IMR-90 (cell line): ENCODE measurements at regions not wholly inside any gene's neighbourhood (a gene's known extent, or its start where the extent isn't known, plus 50 kb on each side); places are given as distances from the start of the nearest gene placed in this dataset.

ENCODE experiments used
- ATAC-seq: fragments of 200-7000 bp; cut with Tn5 transposase; 2 replicates; pipeline ENCODE4 v1.9.1; 2020; ENCODE audit warnings: low read depth, mild to moderate bottlenecking, moderate library complexity
- BruUV-seq: library from RNA; stranded (reverse); fragments of 400-500 nt; replicated peaks from 2 replicates; lab custom pipeline; 2021; lab: Mats Ljungman, UMichigan
- CTCF ChIA-PET: fragments of 300-600 bp; formaldehyde crosslinking; extraction: SDS; loops from one replicate; lab custom pipeline; 2021; ENCODE audit warnings: antibody characterized with exemption; lab: Yijun Ruan, JAX
- POLR2A ChIA-PET: fragments of 300-600 bp; sonication (Branson Sonifier 250); formaldehyde crosslinking; loops from one replicate; lab custom pipeline; 2022; ENCODE audit warnings: antibody characterized with exemption; ENCODE audit not compliant: unreplicated experiment; lab: Charles Lee
- DNase-seq: peaks from one replicate; pipeline ENCODE4 v3.0.0; 2013
- H2AFZ ChIP-seq: replicated peaks from 2 replicates; pipeline ENCODE3; 2013; ENCODE audit warnings: low read length, mild to moderate bottlenecking; ENCODE audit not compliant: poor library complexity
- H2AK5ac ChIP-seq: 2 replicates; pipeline ENCODE4 v1.6.1; 2013; ENCODE audit warnings: low read depth, low read length, inconsistent platforms
- H2AK9ac ChIP-seq: replicated peaks from 2 replicates; pipeline ENCODE3; 2013; ENCODE audit warnings: mild to moderate bottlenecking, low read depth, low read length, moderate library complexity; ENCODE audit not compliant: poor library complexity
- H2BK120ac ChIP-seq: 2 replicates; pipeline ENCODE4 v1.6.1; 2013; ENCODE audit warnings: low read depth, low read length, inconsistent platforms
- H2BK15ac ChIP-seq: 3 replicates; pipeline ENCODE4 v1.6.1; 2013; ENCODE audit warnings: low read depth, low read length, inconsistent platforms
- H2BK20ac ChIP-seq: 2 replicates; pipeline ENCODE4 v1.6.1; 2013; ENCODE audit warnings: low read depth, mild to moderate bottlenecking, inconsistent platforms, low read length, moderate library complexity
- H2BK5ac ChIP-seq: 2 replicates; pipeline ENCODE4 v1.6.1; 2013; ENCODE audit warnings: mild to moderate bottlenecking, low read depth, low read length, inconsistent platforms; ENCODE audit not compliant: poor library complexity, severe bottlenecking
- H3K14ac ChIP-seq: replicated peaks from 2 replicates; pipeline ENCODE4 v1.6.1; 2013; ENCODE audit warnings: low read depth, low read length, inconsistent platforms
- H3K18ac ChIP-seq: 2 replicates; pipeline ENCODE4 v1.6.1; 2013; ENCODE audit warnings: low read depth, low read length, control low read depth
- H3K23ac ChIP-seq: 2 replicates; pipeline ENCODE4 v1.6.1; 2013; ENCODE audit warnings: low read depth, low read length, inconsistent platforms
- H3K27ac ChIP-seq: 2 replicates; pipeline ENCODE4 v1.5.1; 2013; ENCODE audit warnings: mild to moderate bottlenecking, control low read depth, low read length; ENCODE audit not compliant: insufficient read depth
- H3K27me3 ChIP-seq: 2 replicates; pipeline ENCODE4 v1.6.1; 2013; ENCODE audit warnings: low read length; ENCODE audit not compliant: control insufficient read depth, insufficient read depth
- H3K36me3 ChIP-seq: 2 replicates; pipeline ENCODE4 v1.6.1; 2013; ENCODE audit warnings: low read length, mixed read lengths; ENCODE audit not compliant: control insufficient read depth, insufficient read depth
- H3K4ac ChIP-seq: 2 replicates; pipeline ENCODE4 v1.6.1; 2013; ENCODE audit warnings: low read depth, low read length, inconsistent platforms
- H3K4me1 ChIP-seq: 2 replicates; pipeline ENCODE4 v1.6.1; 2013; ENCODE audit warnings: low read length, mixed read lengths; ENCODE audit not compliant: control insufficient read depth, insufficient read depth
- H3K4me2 ChIP-seq: 2 replicates; pipeline ENCODE4 v1.6.1; 2013; ENCODE audit warnings: low read depth, mild to moderate bottlenecking, control low read depth, low read length, moderate library complexity
- H3K4me3 ChIP-seq: 2 replicates; pipeline ENCODE4 v1.5.1; 2013; ENCODE audit warnings: low read depth, mild to moderate bottlenecking, control low read depth, low read length, moderate library complexity; ENCODE audit not compliant: insufficient read depth
- H3K56ac ChIP-seq: 2 replicates; pipeline ENCODE4 v1.6.1; 2013; ENCODE audit warnings: low read length, inconsistent platforms; ENCODE audit not compliant: insufficient read depth; ENCODE audit errors: extremely low read depth
- H3K79me1 ChIP-seq, 2 experiments: 2 replicates each; pipeline ENCODE4 v1.6.1; 2013; ENCODE audit warnings: low read length in 2 of 2, inconsistent platforms in 1 of 2, low read depth in 1 of 2
- H3K9ac ChIP-seq: 2 replicates; pipeline ENCODE4 v1.6.1; 2013; ENCODE audit warnings: low read depth, low read length, control low read depth
- H3K9me1 ChIP-seq: 2 replicates; pipeline ENCODE4 v1.6.1; 2013; ENCODE audit warnings: low read length, inconsistent platforms; ENCODE audit not compliant: insufficient read depth
- H3K9me3 ChIP-seq: 2 replicates; pipeline ENCODE4 v1.6.1; 2013; ENCODE audit warnings: low read length; ENCODE audit not compliant: control insufficient read depth, insufficient read depth
- H4K20me1 ChIP-seq: 2 replicates; pipeline ENCODE4 v1.6.1; 2013; ENCODE audit warnings: low read length, inconsistent platforms; ENCODE audit not compliant: insufficient read depth
- H4K5ac ChIP-seq: 2 replicates; pipeline ENCODE4 v1.6.1; 2013; ENCODE audit warnings: mild to moderate bottlenecking, low read depth, low read length, control low read depth
- H4K8ac ChIP-seq, 2 experiments: 2 replicates each; pipeline ENCODE4 v1.6.1; 2013; ENCODE audit warnings: low read depth in 2 of 2, low read length in 2 of 2, control low read depth in 1 of 2, inconsistent platforms in 1 of 2
- H4K91ac ChIP-seq: 2 replicates; pipeline ENCODE4 v1.6.1; 2013; ENCODE audit warnings: low read depth, low read length, inconsistent platforms; ENCODE audit not compliant: insufficient read depth
- BHLHE40 ChIP-seq: fragments of 150-350 bp; IDR thresholded peaks from 2 replicates; pipeline ENCODE4 v1.6.1; 2016; ENCODE audit warnings: mild to moderate bottlenecking, low read depth, low read length
- CHD1 ChIP-seq: IDR thresholded peaks from 2 replicates; pipeline ENCODE4 v1.6.1; 2012; ENCODE audit warnings: low read depth, low read length, improper control_type of control experiment
- CTCF ChIP-seq: conservative IDR thresholded peaks from 2 replicates; pipeline ENCODE4 v1.5.1; 2012; ENCODE audit warnings: mild to moderate bottlenecking, low read depth, low read length, improper control_type of control experiment
- ELK1 ChIP-seq: fragments of 150-350 bp; IDR thresholded peaks from 2 replicates; pipeline ENCODE4 v1.6.1; 2016; ENCODE audit warnings: low read depth, mild to moderate bottlenecking, low read length, moderate library complexity, borderline replicate concordance
- FOS ChIP-seq: fragments of 150-350 bp; IDR thresholded peaks from 2 replicates; pipeline ENCODE4 v1.6.1; 2016; ENCODE audit warnings: low read depth, low read length
- MAZ ChIP-seq: IDR thresholded peaks from 2 replicates; pipeline ENCODE4 v1.6.1; 2012; ENCODE audit warnings: low read depth, mild to moderate bottlenecking, low read length, improper control_type of control experiment, moderate library complexity, borderline replicate concordance
- NFE2L2 ChIP-seq: fragments of 150-350 bp; IDR thresholded peaks from 2 replicates; pipeline ENCODE4 v1.6.1; 2016; ENCODE audit warnings: low read depth, mild to moderate bottlenecking, low read length
- RAD21 ChIP-seq: IDR thresholded peaks from 2 replicates; pipeline ENCODE4 v1.6.1; 2012; ENCODE audit warnings: low read length, improper control_type of control experiment
- RFX5 ChIP-seq: IDR thresholded peaks from 2 replicates; pipeline ENCODE4 v1.8.0; 2012; ENCODE audit warnings: low read depth, mild to moderate bottlenecking, low read length, moderate library complexity
- SMC3 ChIP-seq: fragments of 150-350 bp; IDR thresholded peaks from 2 replicates; pipeline ENCODE4 v1.6.1; 2016; ENCODE audit warnings: low read depth, mild to moderate bottlenecking, antibody characterized with exemption, low read length, moderate library complexity
- USF2 ChIP-seq: fragments of 150-350 bp; IDR thresholded peaks from 2 replicates; pipeline ENCODE4 v1.6.1; 2017; ENCODE audit warnings: mild to moderate bottlenecking, antibody characterized with exemption, low read length, low read depth
- WGBS, 2 experiments: methylation state at CpG; one replicate each; pipeline versions ENCODE4 v1.1.5 to v1.1.7; 2013; ENCODE audit warnings: missing lambda C conversion rate in 2 of 2; ENCODE audit not compliant: insufficient read length in 1 of 2; ENCODE audit errors: extremely low coverage in 2 of 2; 5-methylcytosine and 5-hydroxymethylcytosine counted together
- dilution Hi-C: fragments of 300-500 bp; cut with HindIII; formaldehyde crosslinking; loops from one replicate; pipeline ENCODE4 v1.14.3; 2018; ENCODE audit warnings: low sequenced_read_pairs; ENCODE audit not compliant: unreplicated experiment
- in situ Hi-C: fragments of 300-500 bp; cut with MboI; formaldehyde crosslinking; loops from 3 replicates; pipeline ENCODE4 v1.14.3; 2019; ENCODE audit warnings: low sequenced_read_pairs, inconsistent platforms, mixed read lengths
- intact Hi-C: fragments of 100-400 bp; cut with micrococcal nuclease; formaldehyde crosslinking; loops from 2 replicates; pipeline ENCODE4 v1.10.0; 2022

GRCh38 chr5:143592648-143593047, 189.2 kb upstream of the NR3C1 start:
- 45% methylated on average over 2 of the region's 4 CpGs; no CpG with 5 or more reads in 1 of the 2 experiments for WGBS, 2 experiments
- Histone ChIP-seq H2BK20ac (no peak overlapping the region), H3K79me1 (no peaks in the 10 kb centered on the region), H3K4me1 (peaks cover 15% of the 10 kb centered on the region), H2AK9ac (peak overlapping the region; percentile 42), H3K18ac (peak overlapping the region; percentile 27), H3K9me3 (no peaks in the 10 kb centered on the region), H3K23ac (0 out of 2 replicates have a peak overlapping the region, but pooled peaks have one; percentile 37), H4K20me1 (no peaks in the 10 kb centered on the region), H3K4ac (peak overlapping the region; percentile 74; the same call in 1 of the 2 replicates), H4K8ac (peak overlapping the region; percentile 37 to 86; a peak in 2 of 4 replicates), H3K36me3 (no peaks in the 10 kb centered on the region), H3K14ac (0 out of 2 replicates have a peak overlapping the region, but pooled peaks have one; percentile 39), H3K27me3 (no peaks in the 10 kb centered on the region), H3K4me3 (no peak overlapping the region), H2AK5ac (peak overlapping the region; percentile 75; the same call in 1 of the 2 replicates), H4K91ac (no peak overlapping the region), H3K9ac (no peak overlapping the region), H2BK15ac (0 out of 3 replicates have a peak overlapping the region, but pooled peaks have one; percentile 68), H2AFZ (peak overlapping the region; percentile 90), H3K9me1 (peaks cover 7% of the 10 kb centered on the region; the same call in 1 of the 2 replicates), H4K5ac (peak overlapping the region; percentile 67), H3K4me2 (no peak overlapping the region), H2BK5ac (peak overlapping the region; percentile 38), H3K56ac (no peak overlapping the region), H2BK120ac (peak overlapping the region; percentile 71; the same call in 1 of the 2 replicates), H3K27ac (no peak overlapping the region)
- no TSS peak for BruUV-seq
- in situ Hi-C loops (no loop called here), dilution Hi-C loops (no loop called here), intact Hi-C loops (no loop called here)
- POLR2A ChIA-PET = no interaction called here
- ATAC-seq (peak; percentile 56), DNase-seq (peak; percentile 64)
- CTCF ChIA-PET = no interaction called here
- TF ChIP-seq FOS (no peak), NFE2L2 (no peak), RFX5 (no peak), SMC3 (no peak), MAZ (no peak), CTCF (no peak), BHLHE40 (peak; percentile 38; the same call in 1 of the 2 replicates), CHD1 (no peak), ELK1 (no peak), USF2 (peak; percentile 86), RAD21 (no peak)
